GM12874 (cell line): ENCODE measurements at regions not wholly inside any gene's neighbourhood (a gene's known extent, or its start where the extent isn't known, plus 50 kb on each side); places are given as distances from the start of the nearest gene placed in this dataset.

Experiments
- TF ChIP-seq, protein P1 (sequence below): IDR thresholded peaks from 2 replicates; pipeline ENCODE4 v1.5.1; 2011; ENCODE audit warnings: low read depth, mild to moderate bottlenecking, control low read depth, low read length, moderate library complexity; ENCODE audit not compliant: insufficient read depth

DNA sequence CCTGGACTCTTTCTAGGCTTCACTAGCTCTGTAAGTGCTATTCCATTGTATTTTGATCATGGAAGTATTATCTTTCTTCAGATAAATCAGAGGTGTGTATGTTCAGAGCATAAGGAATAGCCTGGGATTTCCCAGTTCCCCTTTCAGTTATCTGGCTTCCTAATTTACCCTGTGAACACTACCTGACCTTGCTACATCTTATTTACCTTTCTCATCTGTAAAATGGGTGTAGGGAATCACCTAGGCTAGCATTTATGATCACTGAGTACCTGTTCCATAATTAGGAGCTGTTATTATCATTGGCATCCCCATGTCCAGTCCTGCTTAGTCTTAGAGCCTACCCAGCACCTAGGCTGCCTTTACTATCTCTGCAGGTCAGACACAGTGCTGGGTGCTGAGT lies 149.3 kb upstream of the NR2F2 start:
- TF ChIP-seq, protein P1, sequence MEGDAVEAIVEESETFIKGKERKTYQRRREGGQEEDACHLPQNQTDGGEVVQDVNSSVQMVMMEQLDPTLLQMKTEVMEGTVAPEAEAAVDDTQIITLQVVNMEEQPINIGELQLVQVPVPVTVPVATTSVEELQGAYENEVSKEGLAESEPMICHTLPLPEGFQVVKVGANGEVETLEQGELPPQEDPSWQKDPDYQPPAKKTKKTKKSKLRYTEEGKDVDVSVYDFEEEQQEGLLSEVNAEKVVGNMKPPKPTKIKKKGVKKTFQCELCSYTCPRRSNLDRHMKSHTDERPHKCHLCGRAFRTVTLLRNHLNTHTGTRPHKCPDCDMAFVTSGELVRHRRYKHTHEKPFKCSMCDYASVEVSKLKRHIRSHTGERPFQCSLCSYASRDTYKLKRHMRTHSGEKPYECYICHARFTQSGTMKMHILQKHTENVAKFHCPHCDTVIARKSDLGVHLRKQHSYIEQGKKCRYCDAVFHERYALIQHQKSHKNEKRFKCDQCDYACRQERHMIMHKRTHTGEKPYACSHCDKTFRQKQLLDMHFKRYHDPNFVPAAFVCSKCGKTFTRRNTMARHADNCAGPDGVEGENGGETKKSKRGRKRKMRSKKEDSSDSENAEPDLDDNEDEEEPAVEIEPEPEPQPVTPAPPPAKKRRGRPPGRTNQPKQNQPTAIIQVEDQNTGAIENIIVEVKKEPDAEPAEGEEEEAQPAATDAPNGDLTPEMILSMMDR, result no peak

DNA sequence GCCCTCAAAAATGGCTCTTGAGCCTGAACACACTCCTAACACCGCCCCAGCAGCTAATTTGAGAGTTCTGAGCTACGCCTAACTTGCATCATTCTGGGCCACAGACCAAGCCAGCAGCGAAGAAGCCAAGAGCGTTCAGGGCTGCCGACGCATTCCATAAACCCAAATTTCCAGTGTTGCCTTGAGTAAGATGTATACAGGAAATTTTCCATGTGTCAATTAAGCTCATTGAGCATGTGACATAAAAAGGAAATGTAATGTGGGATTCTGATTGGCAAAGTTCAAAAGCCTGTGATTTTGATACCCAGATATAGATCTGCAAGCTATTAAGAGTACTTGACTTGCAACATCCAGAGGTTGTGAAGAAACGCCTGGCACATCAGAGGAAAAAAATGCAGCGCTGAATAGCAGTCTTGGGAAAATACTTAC lies 148.6 kb upstream of the NR2F2 start:
- TF ChIP-seq, protein P1, result no peak

DNA sequence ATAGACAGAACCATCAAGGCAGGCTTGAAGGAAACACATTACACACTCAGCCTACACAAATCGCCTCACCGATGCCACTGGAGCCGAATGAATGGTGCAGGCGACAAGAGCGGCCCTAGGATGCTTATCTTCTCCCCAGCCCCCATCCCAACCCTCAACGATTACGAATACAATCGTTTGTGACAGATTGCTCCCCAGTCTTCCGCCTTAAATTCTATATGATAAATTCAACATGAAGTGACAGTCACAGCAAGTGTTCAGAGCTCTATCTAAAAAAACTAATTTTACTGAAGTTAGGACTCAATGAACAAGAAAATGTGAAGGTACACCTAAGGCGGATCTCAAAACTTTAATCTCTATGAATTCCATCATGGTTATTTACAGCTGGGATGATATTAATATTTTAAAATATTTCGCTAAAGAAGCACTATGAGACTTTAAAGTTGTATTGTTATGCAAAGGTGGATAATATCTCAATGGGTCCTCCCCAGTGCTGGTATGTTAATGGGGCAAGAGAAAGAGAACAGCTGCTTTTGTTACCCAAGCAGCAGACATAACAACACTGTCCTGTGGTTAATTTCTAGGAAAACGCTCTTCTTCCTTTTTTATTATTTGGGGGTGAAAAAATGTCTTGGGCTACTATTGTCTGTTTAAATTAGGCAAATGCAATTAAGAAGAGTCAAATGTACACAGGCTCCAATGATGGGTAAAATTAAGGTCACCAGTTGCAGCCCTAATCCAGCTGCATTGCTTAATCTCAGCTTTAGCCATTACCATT lies 147.6 kb upstream of the NR2F2 start:
- TF ChIP-seq, protein P1, result no peak

DNA sequence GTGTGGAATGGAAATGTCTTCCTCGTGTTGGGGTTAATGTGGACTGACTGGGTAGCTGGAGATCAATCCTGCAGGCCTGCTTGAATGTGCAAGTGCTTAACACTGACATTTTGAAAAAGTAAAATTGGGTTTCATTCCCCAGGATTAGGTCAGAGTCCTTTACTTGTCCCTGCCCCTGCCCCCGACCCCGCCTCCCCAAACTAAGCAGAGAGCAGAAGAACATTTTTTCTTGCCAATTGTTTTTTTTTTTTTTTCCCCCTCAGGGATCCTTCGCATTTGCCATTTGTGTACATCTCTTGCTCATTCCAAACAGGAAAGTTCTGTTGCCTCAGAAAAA lies 147.0 kb upstream of the NR2F2 start:
- TF ChIP-seq, protein P1, result no peak

DNA sequence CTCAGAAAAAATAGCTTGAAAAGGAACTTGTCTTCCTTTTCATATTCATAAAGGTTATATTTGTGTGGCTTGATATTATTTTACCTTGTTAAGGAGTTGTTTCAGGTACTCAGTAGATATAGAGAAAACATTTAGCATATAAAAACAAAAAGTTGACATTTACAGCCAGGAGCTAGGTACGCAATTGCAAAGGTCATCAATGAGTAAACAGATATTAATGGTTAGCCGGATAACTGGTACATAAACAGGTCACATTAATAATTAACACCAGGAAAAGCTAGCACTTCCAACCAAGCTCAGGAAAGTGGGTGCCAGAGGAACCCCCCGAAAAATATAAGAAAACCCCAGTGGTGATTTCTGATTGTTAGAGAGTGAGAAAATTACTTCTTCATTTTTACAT lies 146.6 kb upstream of the NR2F2 start:
- TF ChIP-seq, protein P1, result no peak

DNA sequence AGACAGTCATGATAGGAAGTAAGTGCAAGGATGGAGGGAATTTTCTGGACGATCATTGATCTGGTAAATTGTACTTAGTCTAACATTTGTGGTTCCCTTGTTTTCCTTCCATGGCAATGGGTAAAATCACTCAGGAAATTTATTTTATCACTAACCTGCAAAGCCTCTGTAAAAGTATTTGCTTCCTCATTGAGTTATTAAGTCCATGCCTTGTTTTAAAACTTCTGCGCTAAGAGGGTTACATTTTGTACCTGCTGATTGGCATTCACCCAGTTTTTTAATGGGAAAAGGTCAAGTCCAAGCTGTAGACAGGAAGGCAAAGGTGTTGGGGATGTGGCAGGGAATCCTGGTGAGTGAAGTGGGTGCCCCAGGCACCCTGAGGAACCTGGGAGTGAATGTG lies 146.2 kb upstream of the NR2F2 start:
- TF ChIP-seq, protein P1, result no peak

DNA sequence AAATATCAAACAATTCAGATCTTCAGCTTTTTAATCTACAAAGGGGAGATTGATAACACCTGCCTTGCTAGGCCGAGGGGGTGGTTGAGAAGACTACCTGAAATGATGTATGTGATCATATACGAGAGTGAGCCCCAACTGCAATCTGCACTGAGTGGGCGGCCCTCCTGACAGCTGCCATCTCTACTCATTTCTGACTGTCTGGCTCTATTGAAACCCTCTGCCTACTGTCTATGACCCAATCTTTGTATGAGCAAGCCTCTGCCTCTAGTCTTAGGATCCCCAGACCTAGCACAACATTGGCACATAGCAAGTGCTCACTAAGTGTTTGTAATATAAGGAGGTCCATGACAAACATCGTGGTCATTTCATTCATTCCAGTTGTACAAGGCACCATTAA lies 144.4 kb upstream of the NR2F2 start:
- TF ChIP-seq, protein P1, result no peak
